ENCODE measurements at regions not wholly inside any gene's neighbourhood (a gene's known extent, or its start where the extent isn't known, plus 50 kb on each side); places are given as distances from the start of the nearest gene placed in this dataset.
A peak's percentile ranks its signal among the peaks of the same experiment; 100 is the strongest.
"Not testable (repeated sequence)": the region's sequence is repeated elsewhere in the genome, so short reads cannot be mapped to it uniquely, and the experiment has no call there.

DNA sequence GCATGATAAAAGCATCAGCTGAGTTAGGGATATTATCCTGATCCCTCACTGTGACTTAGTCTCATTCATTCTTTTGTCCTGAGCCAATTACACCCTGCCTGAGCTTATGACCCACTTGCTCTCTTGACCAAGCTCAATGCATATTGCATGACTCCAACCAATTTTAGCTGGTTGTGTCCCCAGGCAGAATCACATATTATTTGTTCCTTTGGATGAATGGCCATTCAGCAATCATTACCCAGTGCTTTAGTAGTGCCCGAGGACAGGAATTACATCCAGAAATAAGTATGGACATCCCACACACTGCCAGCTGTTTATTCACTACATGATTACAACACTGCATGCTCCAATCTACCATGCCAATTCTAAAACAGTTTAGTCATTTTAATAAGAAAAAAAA, 322.5 kb downstream of the ZBBX start:
- Histone ChIP-seq H3K27me3 (ENCODE audit: insufficient read depth, low read length) (no peaks in the 10 kb centered on the region), H3K4me3 (ENCODE audit: low read depth, low read length) (no peak overlapping the region), H3K27ac (ENCODE audit: low read depth, low read length) (no peak overlapping the region), H2AFZ (ENCODE audit: low read length, unreplicated experiment) (no peak overlapping the region), H3K79me2 (ENCODE audit: control insufficient read depth, insufficient read depth, low read length, unreplicated experiment) (no peaks in the 10 kb centered on the region), H3K36me3 (ENCODE audit: insufficient read depth, low read length) (no peaks in the 10 kb centered on the region), H3K4me1 (ENCODE audit: control insufficient read depth, insufficient read depth, low read length, unreplicated experiment) (no peaks in the 10 kb centered on the region)

DNA sequence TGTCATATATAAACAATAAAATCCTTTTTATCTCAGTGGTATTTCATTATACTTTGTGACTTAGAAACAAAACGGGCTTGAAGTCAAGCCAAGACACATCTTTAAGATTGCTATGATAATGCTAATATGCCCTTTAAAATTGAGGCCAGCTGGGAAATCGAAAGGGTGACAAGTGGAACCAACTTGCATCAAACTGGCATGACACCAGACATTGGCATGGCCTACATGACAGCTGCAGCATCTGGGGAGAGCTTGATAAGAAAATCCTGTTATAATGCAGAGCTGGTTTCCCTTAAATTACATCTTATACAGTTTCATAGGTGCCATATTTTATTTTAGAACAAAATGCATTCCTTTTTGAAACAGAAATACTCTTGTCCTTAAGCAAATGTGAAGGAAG, 325.2 kb downstream of the ZBBX start:
- Histone ChIP-seq H2AFZ (ENCODE audit: low read length, unreplicated experiment) (no peak overlapping the region), H3K4me3 (ENCODE audit: low read depth, low read length) (no peak overlapping the region), H3K27ac (ENCODE audit: low read depth, low read length) (no peak overlapping the region), H3K27me3 (ENCODE audit: insufficient read depth, low read length) (no peaks in the 10 kb centered on the region), H3K4me1 (ENCODE audit: control insufficient read depth, insufficient read depth, low read length, unreplicated experiment) (no peaks in the 10 kb centered on the region), H3K79me2 (ENCODE audit: control insufficient read depth, insufficient read depth, low read length, unreplicated experiment) (no peaks in the 10 kb centered on the region), H3K36me3 (ENCODE audit: insufficient read depth, low read length) (no peaks in the 10 kb centered on the region)

DNA sequence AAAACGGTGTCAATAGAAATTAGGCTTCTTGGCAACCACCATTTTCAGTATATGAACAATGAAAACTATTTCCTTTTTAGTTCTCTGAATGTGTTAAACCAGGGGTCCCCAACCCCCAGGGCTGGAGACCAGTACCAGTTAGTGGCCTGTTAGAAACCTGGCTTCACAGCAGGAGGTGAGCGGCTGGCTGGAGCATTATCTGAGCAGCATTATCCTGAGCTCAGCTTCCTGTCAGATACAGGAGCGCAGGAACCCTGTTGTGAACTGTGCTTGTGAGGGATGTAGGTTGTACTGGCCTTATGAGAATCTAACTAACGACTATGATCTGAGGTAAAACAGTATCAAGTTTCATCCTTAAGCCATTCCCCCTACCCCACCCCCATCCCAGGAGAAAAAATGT, 328.7 kb downstream of the ZBBX start:
- H3K4me3 ChIP-seq (ENCODE audit: low read depth, low read length), result no peak overlapping the region
- H3K36me3 ChIP-seq (ENCODE audit: insufficient read depth, low read length), result no peaks in the 10 kb centered on the region
- no peaks in the 10 kb centered on the region for H3K79me2 ChIP-seq (ENCODE audit: control insufficient read depth, insufficient read depth, low read length, unreplicated experiment)
- H3K4me1 ChIP-seq (ENCODE audit: control insufficient read depth, insufficient read depth, low read length, unreplicated experiment), result no peaks in the 10 kb centered on the region
- H3K27ac ChIP-seq (ENCODE audit: low read depth, low read length), result no peak overlapping the region
- no peaks in the 10 kb centered on the region for H3K27me3 ChIP-seq (ENCODE audit: insufficient read depth, low read length)
- H2AFZ ChIP-seq (ENCODE audit: low read length, unreplicated experiment), result no peak overlapping the region

DNA sequence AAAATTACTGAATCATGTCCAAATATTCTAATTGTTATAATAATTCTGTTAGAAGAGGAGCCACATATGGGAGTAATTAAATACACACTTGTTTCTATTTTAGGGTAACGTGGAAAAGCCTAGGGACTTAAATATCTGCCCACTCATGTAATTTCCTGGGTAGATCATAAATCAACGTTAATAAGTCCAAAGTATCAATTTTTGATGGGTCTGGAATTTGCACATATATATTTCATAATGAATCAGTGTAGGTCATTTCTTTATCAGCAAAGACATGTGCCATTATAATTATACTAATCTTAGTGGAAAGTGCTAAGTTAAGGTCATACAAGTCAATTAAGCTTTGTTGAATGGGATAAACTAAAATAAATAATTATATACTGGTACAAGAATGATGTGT, 346.2 kb downstream of the ZBBX start:
- no peaks in the 10 kb centered on the region for H3K36me3 ChIP-seq (ENCODE audit: insufficient read depth, low read length)
- H3K79me2 ChIP-seq (ENCODE audit: control insufficient read depth, insufficient read depth, low read length, unreplicated experiment), result no peaks in the 10 kb centered on the region
- no peak overlapping the region for H2AFZ ChIP-seq (ENCODE audit: low read length, unreplicated experiment)
- H3K27ac ChIP-seq (ENCODE audit: low read depth, low read length), result no peak overlapping the region
- no peaks in the 10 kb centered on the region for H3K4me1 ChIP-seq (ENCODE audit: control insufficient read depth, insufficient read depth, low read length, unreplicated experiment)
- peaks cover 16% of the 10 kb centered on the region; the same call in 1 of the 2 replicates for H3K27me3 ChIP-seq (ENCODE audit: insufficient read depth, low read length)
- no peak overlapping the region for H3K4me3 ChIP-seq (ENCODE audit: low read depth, low read length)

DNA sequence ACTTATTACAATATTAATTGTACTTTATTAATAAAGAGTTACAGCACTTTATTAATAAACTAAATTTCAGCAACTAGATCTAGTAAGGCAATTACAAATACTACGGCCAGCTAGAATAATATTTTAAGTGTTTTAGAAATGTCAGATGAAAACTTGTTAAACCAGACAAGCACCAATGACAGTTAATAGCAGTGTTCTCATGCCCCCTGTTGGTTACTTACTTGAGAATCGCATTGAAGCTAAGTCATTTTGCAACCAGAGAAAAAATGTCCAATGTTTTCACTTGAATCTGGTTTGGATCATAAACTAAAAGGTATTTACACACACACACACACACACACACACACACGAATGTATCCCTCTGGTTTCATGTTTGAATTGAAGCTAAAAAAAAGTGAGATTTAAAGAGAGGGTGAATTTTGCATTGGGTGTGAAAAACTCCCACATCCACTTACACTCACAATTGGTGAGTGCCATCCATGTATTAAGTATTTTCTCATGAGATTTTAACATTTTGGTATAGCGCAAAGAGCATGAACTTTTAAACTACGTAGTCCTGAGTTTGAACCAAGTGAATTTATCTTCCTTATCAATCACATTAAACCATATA, 347.7 kb downstream of the ZBBX start:
- no peak overlapping the region for H3K27ac ChIP-seq (ENCODE audit: low read depth, low read length)
- H3K27me3 ChIP-seq (ENCODE audit: insufficient read depth, low read length), result peaks cover 21% of the 10 kb centered on the region; the same call in 1 of the 2 replicates
- H3K79me2 ChIP-seq (ENCODE audit: control insufficient read depth, insufficient read depth, low read length, unreplicated experiment), result no peaks in the 10 kb centered on the region
- H3K4me1 ChIP-seq (ENCODE audit: control insufficient read depth, insufficient read depth, low read length, unreplicated experiment), result no peaks in the 10 kb centered on the region
- no peaks in the 10 kb centered on the region for H3K36me3 ChIP-seq (ENCODE audit: insufficient read depth, low read length)
- H3K4me3 ChIP-seq (ENCODE audit: low read depth, low read length), result no peak overlapping the region
- no peak overlapping the region for H2AFZ ChIP-seq (ENCODE audit: low read length, unreplicated experiment)

DNA sequence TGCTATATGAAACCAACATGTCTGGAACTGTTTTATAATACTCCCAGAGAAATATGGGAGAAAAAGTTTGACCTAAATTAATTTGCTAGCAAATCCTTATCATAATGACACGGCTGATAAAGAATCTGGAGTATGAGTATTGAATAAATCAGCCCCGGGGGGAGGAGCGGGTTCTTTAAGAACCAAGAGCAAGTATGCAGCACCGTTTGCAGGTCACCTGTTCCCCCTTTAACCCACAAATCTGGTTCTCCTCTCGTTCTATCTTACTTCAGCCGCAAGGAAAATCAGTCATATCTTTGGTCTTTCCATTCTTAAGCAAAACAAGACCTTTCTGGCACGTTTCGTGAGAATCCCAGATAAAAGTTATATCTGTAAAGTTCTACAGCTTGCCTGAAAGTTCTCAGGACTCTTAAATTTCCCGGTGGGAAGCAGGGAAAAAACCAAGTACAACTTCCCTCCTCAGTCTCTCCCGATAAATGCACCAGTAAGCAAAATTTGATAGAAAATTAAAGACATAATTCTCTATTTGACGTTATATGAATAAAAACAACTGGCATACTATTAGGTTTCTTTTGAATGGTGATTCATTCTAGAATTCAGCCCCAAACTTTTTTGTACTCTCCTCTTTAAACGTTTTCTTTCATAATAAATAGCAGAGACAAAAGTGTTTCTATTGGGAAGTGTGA, 348.6 kb downstream of the ZBBX start:
- no peak overlapping the region for H3K27ac ChIP-seq (ENCODE audit: low read depth, low read length)
- H2AFZ ChIP-seq (ENCODE audit: low read length, unreplicated experiment), result peak overlapping the region; percentile 15
- H3K4me3 ChIP-seq (ENCODE audit: low read depth, low read length), result no peak overlapping the region
- no peaks in the 10 kb centered on the region for H3K36me3 ChIP-seq (ENCODE audit: insufficient read depth, low read length)
- no peaks in the 10 kb centered on the region for H3K79me2 ChIP-seq (ENCODE audit: control insufficient read depth, insufficient read depth, low read length, unreplicated experiment)
- H3K4me1 ChIP-seq (ENCODE audit: control insufficient read depth, insufficient read depth, low read length, unreplicated experiment), result no peaks in the 10 kb centered on the region
- peaks cover 25% of the 10 kb centered on the region; the same call in 1 of the 2 replicates for H3K27me3 ChIP-seq (ENCODE audit: insufficient read depth, low read length)

DNA sequence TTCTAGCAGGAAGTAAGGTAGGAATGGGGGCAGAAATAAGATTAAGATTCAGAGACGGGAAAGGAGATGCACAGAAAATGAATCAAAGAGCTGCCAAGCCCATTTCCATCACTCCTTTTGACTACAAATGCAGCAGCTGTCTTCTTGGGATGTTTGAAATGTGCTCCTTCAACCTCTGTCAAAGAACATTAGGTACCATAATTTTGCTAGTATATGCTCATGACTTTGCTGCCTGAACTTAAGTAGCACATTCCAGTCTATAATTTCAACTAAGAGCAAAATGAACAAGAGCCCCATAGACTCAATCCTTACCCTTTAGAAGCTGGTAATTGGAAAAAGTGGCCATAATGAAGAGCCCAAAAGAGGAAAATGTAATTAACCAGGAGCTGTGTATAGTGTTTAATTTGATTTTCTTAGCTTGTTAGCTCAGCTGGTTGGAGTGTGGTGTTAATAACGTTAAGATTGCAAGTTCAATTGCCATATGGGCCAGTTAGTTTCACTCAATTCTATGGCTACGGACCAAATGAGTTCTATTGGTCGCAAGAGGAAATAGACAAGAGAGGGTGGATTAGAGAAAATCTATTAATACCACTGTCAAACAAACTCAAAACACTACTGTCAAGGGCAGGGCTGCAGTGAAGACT, 349.9 kb downstream of the ZBBX start:
- Histone ChIP-seq H3K27ac (ENCODE audit: low read depth, low read length) (no peak overlapping the region), H3K27me3 (ENCODE audit: insufficient read depth, low read length) (peaks cover 29% of the 10 kb centered on the region; the same call in 1 of the 2 replicates), H2AFZ (ENCODE audit: low read length, unreplicated experiment) (no peak overlapping the region), H3K36me3 (ENCODE audit: insufficient read depth, low read length) (no peaks in the 10 kb centered on the region), H3K4me3 (ENCODE audit: low read depth, low read length) (no peak overlapping the region), H3K79me2 (ENCODE audit: control insufficient read depth, insufficient read depth, low read length, unreplicated experiment) (no peaks in the 10 kb centered on the region), H3K4me1 (ENCODE audit: control insufficient read depth, insufficient read depth, low read length, unreplicated experiment) (no peaks in the 10 kb centered on the region)

DNA sequence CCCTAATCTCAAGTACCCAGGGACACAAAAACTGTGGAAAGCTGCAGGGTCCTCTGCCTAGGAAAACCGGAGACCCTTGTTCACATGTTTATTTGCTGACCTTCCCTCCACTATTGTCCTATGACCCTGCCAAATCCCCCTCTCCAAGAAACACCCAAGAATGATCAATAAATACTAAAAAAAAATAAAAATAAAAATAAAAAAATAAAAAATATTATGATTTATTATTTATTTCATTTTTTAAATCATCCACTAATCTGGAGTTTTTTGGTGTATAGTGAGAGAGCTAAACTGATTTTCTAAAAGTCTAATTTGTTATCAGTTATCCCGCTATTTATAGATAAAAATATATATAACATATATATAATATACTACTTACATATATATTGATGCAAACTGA, 360.6 kb downstream of the ZBBX start:
- H3K27ac ChIP-seq (ENCODE audit: low read depth, low read length); H3K36me3 ChIP-seq (ENCODE audit: insufficient read depth, low read length); H3K4me1 ChIP-seq (ENCODE audit: control insufficient read depth, insufficient read depth, low read length, unreplicated experiment); H2AFZ ChIP-seq (ENCODE audit: low read length, unreplicated experiment); H3K27me3 ChIP-seq (ENCODE audit: insufficient read depth, low read length); H3K79me2 ChIP-seq (ENCODE audit: control insufficient read depth, insufficient read depth, low read length, unreplicated experiment); H3K4me3 ChIP-seq (ENCODE audit: low read depth, low read length): not testable (repeated sequence)

DNA sequence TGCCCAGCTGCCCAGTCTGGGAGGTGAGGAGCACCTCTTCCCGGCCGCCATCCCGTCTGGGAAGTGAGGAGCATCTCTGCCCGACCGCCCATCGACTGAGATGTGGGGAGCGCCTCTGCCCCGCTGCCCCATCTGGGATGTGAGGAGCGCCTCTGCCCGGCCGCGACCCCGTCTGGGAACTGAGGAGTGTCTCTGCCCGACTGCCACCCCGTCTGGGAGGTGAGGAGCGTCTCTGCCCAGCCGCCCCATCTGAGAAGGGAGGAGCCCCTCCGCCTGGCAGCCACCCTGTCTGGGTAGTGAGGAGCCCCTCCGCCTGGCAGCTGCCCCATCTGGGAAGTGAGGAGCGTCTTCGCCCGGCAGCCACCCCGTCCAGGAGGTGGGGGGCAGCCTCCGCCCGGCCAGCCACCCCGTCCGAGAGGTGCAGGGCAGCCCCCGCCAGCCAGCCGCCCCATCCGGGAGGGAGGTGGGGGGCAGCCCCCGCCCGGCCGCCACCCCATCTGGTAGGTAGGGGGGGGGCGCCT, 361.4 kb downstream of the ZBBX start:
- H3K4me1 ChIP-seq (ENCODE audit: control insufficient read depth, insufficient read depth, low read length, unreplicated experiment); H3K4me3 ChIP-seq (ENCODE audit: low read depth, low read length); H3K79me2 ChIP-seq (ENCODE audit: control insufficient read depth, insufficient read depth, low read length, unreplicated experiment); H3K27me3 ChIP-seq (ENCODE audit: insufficient read depth, low read length); H3K36me3 ChIP-seq (ENCODE audit: insufficient read depth, low read length); H3K27ac ChIP-seq (ENCODE audit: low read depth, low read length); H2AFZ ChIP-seq (ENCODE audit: low read length, unreplicated experiment): not testable (repeated sequence)

DNA sequence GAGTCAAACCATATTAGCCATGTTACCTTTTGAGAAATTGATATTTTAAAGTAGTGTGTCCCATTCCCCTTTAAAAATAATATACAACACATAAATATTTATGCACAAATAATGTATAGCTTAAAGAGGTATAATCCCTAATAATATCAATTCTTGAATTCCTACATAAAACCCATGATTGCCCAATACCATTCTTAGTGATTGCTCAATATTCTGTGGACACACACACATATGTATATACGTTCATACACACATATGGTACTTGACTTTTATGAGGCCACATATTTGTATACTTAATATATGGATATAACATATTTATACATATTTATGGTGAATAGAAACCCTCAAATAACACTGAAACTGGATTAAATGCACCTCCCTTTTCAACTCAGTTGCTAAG, 367.4 kb downstream of the ZBBX start:
- Histone ChIP-seq H3K4me1 (ENCODE audit: control insufficient read depth, insufficient read depth, low read length, unreplicated experiment) (no peaks in the 10 kb centered on the region), H3K79me2 (ENCODE audit: control insufficient read depth, insufficient read depth, low read length, unreplicated experiment) (no peaks in the 10 kb centered on the region), H3K27ac (ENCODE audit: low read depth, low read length) (no peak overlapping the region), H2AFZ (ENCODE audit: low read length, unreplicated experiment) (no peak overlapping the region), H3K4me3 (ENCODE audit: low read depth, low read length) (no peak overlapping the region), H3K36me3 (ENCODE audit: insufficient read depth, low read length) (no peaks in the 10 kb centered on the region), H3K27me3 (ENCODE audit: insufficient read depth, low read length) (no peaks in the 10 kb centered on the region)

DNA sequence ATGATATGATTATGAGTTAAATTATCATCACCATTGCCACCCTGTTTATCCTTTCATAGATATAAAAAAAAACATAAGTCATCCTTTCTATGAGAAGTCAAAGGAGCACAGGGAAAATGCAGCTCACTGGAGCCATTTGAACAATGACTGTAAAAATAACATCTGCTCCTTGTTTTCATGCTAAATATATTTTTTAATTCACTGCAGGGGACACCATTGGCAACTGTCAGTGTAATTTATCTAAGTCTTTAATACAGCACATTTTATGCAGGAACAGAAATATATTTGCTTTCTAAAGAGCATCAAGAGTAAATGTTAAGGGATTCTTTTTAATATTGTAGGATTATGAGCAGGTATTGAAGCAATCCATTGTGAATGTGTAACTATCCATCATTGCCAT, 371.3 kb downstream of the ZBBX start:
- Histone ChIP-seq H3K4me3 (ENCODE audit: low read depth, low read length) (no peak overlapping the region), H3K27me3 (ENCODE audit: insufficient read depth, low read length) (no peaks in the 10 kb centered on the region), H2AFZ (ENCODE audit: low read length, unreplicated experiment) (no peak overlapping the region), H3K4me1 (ENCODE audit: control insufficient read depth, insufficient read depth, low read length, unreplicated experiment) (no peaks in the 10 kb centered on the region), H3K36me3 (ENCODE audit: insufficient read depth, low read length) (no peaks in the 10 kb centered on the region), H3K27ac (ENCODE audit: low read depth, low read length) (no peak overlapping the region), H3K79me2 (ENCODE audit: control insufficient read depth, insufficient read depth, low read length, unreplicated experiment) (no peaks in the 10 kb centered on the region)
